ENCODE measurements at regions not wholly inside any gene's neighbourhood (a gene's known extent, or its start where the extent isn't known, plus 50 kb on each side); places are given as distances from the start of the nearest gene placed in this dataset.

DNA sequence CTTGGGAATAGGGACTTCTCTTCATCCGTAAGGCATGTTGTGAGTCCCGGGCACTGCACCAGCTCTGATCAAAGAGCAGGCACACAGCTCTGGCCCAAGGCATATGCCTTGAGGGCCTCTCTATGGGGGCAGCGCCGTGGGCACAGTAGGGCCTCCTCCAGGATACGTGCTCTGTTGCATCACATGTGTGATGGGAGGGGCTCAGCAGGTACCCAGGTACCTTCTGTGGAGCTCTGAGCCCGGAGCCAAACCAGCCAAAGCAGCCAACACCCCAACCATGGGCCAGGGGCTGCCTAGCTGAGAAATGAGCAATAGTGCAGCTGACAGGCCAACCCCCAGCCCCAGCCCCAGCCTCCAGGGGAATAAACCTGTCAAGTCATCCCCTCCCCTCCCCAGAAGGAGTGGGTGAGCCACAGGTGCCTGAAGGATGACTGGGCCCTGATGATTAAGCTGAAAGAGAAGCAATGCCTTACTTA, 79.7 kb upstream of the SHISAL1 start:
- no peaks in the 10 kb centered on the region for H3K4me1 Mint-ChIP-seq
- H3K27me3 Mint-ChIP-seq: no peaks in the 10 kb centered on the region
- H3K27ac Mint-ChIP-seq: no peak overlapping the region
- no peaks in the 10 kb centered on the region for H3K36me3 Mint-ChIP-seq (ENCODE audit: low read depth)
- H3K9me3 Mint-ChIP-seq: no peaks in the 10 kb centered on the region
- DNase-seq: no peak
- POLR2A ChIA-PET: no interaction called here
- H3K4me3 Mint-ChIP-seq: no peak overlapping the region
- CTCF ChIA-PET: no interaction called here

DNA sequence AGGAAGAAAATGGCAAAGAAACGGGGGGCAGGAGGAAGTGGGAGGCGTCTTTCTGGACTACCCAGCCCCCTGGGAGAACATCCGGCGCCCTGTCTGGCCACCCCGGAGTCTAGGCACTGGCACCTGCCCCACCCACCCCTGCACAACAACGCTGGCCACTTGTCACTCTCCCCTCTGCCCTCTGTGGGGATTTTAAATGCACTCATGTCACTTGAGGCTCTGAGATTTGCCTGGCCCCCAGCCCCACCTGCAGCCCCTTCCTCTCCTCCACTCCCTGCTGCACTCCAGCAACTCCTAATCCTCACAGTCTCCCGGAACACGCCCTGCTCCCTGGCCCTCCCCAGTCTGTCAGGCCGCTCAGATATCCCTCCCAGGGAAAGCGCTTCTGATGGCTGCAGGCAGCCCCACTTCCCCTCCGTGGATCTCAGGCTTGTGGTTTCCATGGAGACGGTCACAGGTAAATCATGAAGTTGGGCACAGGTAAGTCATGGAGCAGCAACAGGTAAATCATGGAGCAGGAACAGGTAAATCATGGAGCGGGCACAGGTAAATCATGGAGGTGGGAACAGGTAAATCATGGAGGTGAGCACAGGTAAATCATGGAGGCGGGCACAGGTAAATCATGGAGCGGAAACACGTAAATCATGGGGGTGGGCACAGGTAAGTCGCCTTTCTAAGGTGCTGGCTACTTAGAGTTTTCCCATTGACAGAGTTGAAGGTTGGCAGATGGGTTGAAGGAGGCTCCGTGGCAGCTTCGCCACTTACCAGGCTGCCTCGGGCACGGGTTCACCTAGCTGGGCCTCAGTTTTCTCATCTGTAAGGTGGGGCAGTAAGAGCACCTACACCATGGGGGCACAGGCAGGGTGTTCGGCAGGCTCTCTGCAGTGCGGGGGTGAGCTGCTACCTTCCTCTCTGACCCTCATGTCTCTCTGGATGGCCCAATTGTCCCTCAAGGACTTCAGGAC, 79.0 kb upstream of the SHISAL1 start:
- H3K4me3 Mint-ChIP-seq: no peak overlapping the region
- no peaks in the 10 kb centered on the region for H3K9me3 Mint-ChIP-seq
- H3K4me1 Mint-ChIP-seq: no peaks in the 10 kb centered on the region
- DNase-seq: no peak
- no peak overlapping the region for H3K27ac Mint-ChIP-seq
- ChIA-PET POLR2A (no interaction called here), CTCF (no interaction called here)
- H3K36me3 Mint-ChIP-seq (ENCODE audit: low read depth): no peaks in the 10 kb centered on the region
- H3K27me3 Mint-ChIP-seq: no peaks in the 10 kb centered on the region

DNA sequence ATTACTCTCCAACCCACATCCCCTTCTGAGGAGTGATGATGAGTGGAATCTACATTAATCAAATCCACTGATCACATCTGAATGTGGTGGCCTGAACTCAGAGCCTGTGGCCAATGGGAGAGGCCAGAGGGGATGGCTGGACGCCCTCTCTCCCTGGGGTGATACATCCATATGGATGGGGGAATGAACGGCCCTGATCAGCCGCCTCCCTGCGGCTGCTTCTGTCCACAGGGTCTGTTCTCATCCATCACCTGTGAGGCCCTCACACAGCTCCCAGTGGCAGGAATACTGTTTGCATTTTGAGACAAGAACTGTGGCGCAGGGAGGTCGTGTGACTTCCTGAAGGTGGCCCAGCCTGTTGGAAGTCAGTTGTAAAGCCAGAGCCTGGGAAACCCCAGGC, 78.3 kb upstream of the SHISAL1 start:
- Mint-ChIP-seq H3K4me3 (no peak overlapping the region), H3K27ac (no peak overlapping the region), H3K4me1 (no peaks in the 10 kb centered on the region), H3K27me3 (no peaks in the 10 kb centered on the region), H3K9me3 (no peaks in the 10 kb centered on the region), H3K36me3 (ENCODE audit: low read depth) (no peaks in the 10 kb centered on the region)
- ChIA-PET POLR2A (no interaction called here), CTCF (no interaction called here)
- DNase-seq: no peak

DNA sequence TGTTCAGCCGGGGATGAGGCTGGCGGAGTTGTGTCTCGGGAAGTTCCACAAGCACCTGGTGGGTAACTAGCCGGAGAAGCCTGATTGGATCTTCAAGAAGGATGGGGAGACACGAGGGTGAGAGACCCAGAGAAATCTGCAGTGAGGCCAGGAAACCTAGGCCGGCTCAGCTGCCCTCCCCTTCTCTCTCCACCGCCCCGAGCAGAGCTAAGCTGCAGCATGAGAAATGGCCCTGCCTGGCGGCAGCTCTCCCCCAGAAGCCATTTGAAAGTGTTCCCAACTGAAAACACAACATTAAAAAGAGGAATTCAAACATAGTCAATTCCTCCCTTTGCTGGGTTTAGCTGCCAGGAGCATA, 77.8 kb upstream of the SHISAL1 start:
- no peaks in the 10 kb centered on the region for H3K27me3 Mint-ChIP-seq
- no peaks in the 10 kb centered on the region for H3K9me3 Mint-ChIP-seq
- no peak overlapping the region for H3K4me3 Mint-ChIP-seq
- POLR2A ChIA-PET: no interaction called here
- no peak overlapping the region for H3K27ac Mint-ChIP-seq
- no peaks in the 10 kb centered on the region for H3K4me1 Mint-ChIP-seq
- no peak for DNase-seq
- no peaks in the 10 kb centered on the region for H3K36me3 Mint-ChIP-seq (ENCODE audit: low read depth)
- CTCF ChIA-PET: no interaction called here

DNA sequence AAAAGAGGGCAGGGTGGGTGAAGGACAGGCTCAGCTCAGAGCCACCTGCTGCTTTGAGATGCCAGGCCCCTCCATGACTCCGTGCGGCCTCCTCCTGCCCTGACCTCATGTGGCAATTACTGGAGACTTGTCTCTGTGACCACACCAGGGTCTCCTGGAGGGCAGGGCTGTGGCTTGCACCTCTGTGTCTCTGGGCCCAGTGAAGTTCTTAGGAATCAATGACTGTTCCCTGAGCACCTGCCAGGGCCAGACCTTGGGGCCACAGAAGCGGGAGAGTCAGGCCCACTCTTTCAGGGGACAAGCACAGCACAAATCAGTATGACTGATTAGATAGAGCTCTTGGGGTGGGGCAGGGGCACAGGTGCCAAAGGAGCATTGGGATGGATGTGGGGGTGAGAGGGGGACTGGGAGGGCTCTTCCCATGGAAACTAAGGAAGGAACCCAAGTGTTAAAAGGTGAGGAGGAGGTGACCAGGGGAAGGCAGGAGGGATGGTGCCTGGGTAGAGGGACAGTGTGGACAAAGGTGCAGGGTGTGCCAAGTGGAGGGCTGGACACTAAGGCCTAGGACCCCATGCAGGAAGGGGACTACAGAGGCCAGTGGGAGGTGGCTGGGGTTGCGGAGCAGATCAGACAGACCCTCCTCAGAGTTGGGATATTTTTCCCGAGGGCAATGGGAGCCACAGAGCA, 77.3 kb upstream of the SHISAL1 start:
- H3K9me3 Mint-ChIP-seq: no peaks in the 10 kb centered on the region
- CTCF ChIA-PET: no interaction called here
- no peaks in the 10 kb centered on the region for H3K4me1 Mint-ChIP-seq
- H3K36me3 Mint-ChIP-seq (ENCODE audit: low read depth): no peaks in the 10 kb centered on the region
- no peak for DNase-seq
- H3K4me3 Mint-ChIP-seq: no peak overlapping the region
- H3K27ac Mint-ChIP-seq: no peak overlapping the region
- no peaks in the 10 kb centered on the region for H3K27me3 Mint-ChIP-seq
- POLR2A ChIA-PET: no interaction called here

DNA sequence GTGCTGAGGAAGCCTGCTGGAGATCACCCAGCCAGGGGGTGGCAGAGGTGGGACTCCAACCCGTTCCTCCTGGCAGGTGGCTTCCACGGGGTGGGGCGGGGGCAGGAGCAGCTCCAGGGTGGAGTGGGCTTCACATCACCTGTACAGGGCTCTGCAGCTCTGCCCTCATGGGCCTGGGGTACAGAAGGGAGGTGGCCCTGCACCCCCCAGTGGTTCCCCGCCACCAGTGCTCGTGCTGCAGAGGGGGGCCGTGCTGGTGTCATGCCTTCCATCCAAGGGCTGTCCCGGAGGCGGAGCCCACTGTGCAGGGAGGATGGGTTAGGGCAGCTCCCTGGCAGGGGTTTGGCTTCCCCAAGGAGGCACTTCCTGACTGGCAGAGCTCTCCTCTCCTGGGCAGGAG, 76.4 kb upstream of the SHISAL1 start:
- H3K36me3 Mint-ChIP-seq (ENCODE audit: low read depth): no peaks in the 10 kb centered on the region
- H3K4me3 Mint-ChIP-seq: no peak overlapping the region
- ChIA-PET POLR2A (no interaction called here), CTCF (no interaction called here)
- no peak for DNase-seq
- H3K4me1 Mint-ChIP-seq: no peaks in the 10 kb centered on the region
- H3K27ac Mint-ChIP-seq: no peak overlapping the region
- H3K9me3 Mint-ChIP-seq: no peaks in the 10 kb centered on the region
- no peaks in the 10 kb centered on the region for H3K27me3 Mint-ChIP-seq

DNA sequence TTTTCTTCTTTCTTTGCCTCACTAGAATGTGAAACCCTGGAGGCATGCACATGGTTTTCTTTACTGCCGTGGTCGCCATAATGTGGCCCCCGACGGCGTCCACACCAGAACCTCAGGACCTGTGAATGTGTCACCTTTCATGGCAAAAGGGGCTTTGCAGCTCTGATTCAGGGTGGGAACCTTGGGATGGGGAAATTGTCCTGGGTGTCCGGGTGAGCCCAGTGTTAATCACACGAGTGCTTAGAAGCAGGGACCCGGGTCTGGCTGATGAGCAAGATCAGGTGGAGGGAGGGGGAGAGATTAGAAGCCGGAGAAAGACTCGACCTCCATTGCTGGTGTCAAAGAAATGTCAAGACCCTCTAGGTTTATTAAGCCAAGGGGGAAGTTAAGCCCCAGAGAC, 74.7 kb upstream of the SHISAL1 start:
- POLR2A ChIA-PET: no interaction called here
- peaks cover 4% of the 10 kb centered on the region for H3K27me3 Mint-ChIP-seq
- H3K4me1 Mint-ChIP-seq: no peaks in the 10 kb centered on the region
- DNase-seq: no peak
- H3K4me3 Mint-ChIP-seq: no peak overlapping the region
- CTCF ChIA-PET: no interaction called here
- no peaks in the 10 kb centered on the region for H3K9me3 Mint-ChIP-seq
- no peak overlapping the region for H3K27ac Mint-ChIP-seq
- H3K36me3 Mint-ChIP-seq (ENCODE audit: low read depth): no peaks in the 10 kb centered on the region

DNA sequence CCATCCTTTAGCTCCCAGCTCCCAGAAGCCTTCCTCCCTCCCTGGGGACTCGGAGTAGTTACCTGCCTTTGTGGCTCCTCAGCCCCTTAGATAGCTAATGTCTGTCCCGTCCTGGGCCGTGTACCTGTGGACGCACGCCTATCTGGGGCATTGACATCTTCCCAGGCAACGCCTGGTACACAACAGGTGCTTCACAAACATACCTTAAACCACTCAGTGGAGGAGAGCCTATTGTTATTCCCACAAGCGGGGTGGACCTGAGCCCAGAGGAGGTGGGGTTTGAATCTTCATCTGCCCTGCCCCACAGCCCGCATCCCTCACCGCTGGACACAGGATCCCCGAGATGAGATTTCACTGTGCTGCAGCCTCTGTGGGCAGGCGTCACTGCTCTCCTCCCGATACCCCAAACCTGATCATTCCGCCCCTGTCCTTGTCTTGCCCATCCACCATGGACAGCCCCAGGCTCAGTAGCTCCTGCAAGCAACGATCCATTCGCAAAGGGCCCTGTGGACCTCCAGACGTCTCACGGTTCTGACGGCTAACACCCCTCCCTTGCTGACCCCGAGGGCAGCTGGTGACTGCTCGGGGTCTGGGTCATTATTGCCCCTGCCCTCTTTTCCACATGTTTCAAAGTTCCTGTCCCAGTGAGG, 73.8 kb upstream of the SHISAL1 start:
- no peaks in the 10 kb centered on the region for H3K36me3 Mint-ChIP-seq (ENCODE audit: low read depth)
- no peak for DNase-seq
- no peaks in the 10 kb centered on the region for H3K9me3 Mint-ChIP-seq
- peaks cover 4% of the 10 kb centered on the region for H3K27me3 Mint-ChIP-seq
- ChIA-PET CTCF (no interaction called here), POLR2A (no interaction called here)
- H3K4me1 Mint-ChIP-seq: no peaks in the 10 kb centered on the region
- H3K4me3 Mint-ChIP-seq: no peak overlapping the region
- no peak overlapping the region for H3K27ac Mint-ChIP-seq

DNA sequence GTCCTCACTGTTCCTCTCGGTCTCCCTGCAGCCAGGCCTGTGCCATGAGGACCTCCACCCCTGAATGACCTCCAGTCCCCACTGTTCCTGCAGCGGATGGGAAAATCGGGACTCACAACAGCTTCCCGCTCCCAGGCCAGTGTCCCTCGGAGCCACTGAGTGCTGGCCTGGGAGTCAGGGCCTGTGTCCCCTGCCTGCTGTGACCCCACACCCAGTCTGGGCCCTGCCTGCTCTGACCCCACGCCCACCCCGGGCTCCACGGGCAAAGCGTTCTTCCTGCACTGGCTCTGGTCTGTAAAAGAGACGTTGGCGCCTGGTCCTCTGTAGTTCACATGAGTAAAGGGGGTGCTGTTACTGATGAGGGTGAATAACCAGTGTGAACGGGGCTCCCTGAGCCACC, 73.0 kb upstream of the SHISAL1 start:
- Mint-ChIP-seq H3K9me3 (no peaks in the 10 kb centered on the region), H3K27me3 (peaks cover 4% of the 10 kb centered on the region), H3K27ac (no peak overlapping the region), H3K36me3 (ENCODE audit: low read depth) (no peaks in the 10 kb centered on the region), H3K4me3 (no peak overlapping the region), H3K4me1 (no peaks in the 10 kb centered on the region)
- no peak for DNase-seq
- CTCF ChIA-PET: no interaction called here
- POLR2A ChIA-PET: no interaction called here

DNA sequence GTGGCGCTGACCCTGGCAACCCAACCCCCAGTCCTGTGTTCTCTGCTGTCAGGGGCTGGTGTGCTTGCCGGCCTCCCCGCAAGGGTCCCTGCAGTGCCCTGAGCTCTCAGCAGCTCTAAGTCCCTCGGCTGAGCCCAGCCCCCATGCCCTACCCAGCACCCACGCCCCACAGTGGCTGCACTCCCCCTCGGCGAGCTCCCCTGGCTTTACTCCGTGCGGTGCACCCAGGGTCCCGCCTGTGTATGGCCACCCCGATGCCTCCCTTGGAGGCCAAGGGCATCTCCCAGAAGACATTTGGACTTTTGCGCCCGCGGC, 72.5 kb upstream of the SHISAL1 start:
- CTCF ChIA-PET: no interaction called here
- no peak overlapping the region for H3K4me3 Mint-ChIP-seq

DNA sequence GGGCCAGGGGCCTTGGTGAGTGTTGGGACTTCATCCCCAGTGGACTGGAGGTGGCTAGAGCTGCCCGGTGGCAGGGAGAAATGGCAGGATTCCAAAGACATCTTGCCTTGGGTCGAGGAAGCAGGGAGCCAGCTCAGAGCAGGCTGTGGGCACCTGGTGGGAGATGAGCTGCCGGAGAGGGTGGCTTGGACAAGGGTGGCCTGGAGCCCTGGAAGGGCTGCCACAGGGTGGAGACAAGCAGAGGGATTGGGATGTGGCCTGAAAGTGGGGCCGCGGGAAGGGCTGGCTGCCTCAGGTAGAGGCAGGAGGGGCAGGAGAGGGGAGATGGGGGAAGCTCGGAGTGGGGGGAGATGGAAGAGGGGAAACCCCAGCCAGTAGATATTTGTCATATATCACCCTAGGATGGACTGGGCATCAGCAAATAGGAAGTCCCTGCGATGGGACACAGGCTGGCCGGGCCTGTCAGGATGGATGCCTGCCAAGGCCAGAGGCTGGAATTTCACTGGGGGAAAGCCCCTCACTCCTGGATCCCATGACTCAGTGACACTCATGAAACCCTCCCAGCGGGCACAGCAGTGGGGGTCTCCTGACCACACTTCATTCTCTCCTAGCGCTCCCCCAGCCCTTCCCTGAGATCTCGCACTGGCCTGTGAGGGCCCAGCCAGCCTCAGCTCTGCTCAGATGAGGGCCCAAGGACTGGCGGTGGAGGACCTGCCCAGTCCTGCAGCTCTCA, 72.0 kb upstream of the SHISAL1 start:
- Mint-ChIP-seq H3K27me3 (peaks cover 4% of the 10 kb centered on the region), H3K4me1 (no peaks in the 10 kb centered on the region), H3K4me3 (no peak overlapping the region), H3K27ac (no peak overlapping the region), H3K36me3 (ENCODE audit: low read depth) (no peaks in the 10 kb centered on the region), H3K9me3 (no peaks in the 10 kb centered on the region)
- ChIA-PET POLR2A (no interaction called here), CTCF (no interaction called here)
- no peak for DNase-seq

More for the DNA sequence above, 72.5 kb upstream of the SHISAL1 start:
- no peak for DNase-seq
- no peaks in the 10 kb centered on the region for H3K4me1 Mint-ChIP-seq
- H3K27me3 Mint-ChIP-seq: peaks cover 4% of the 10 kb centered on the region
- POLR2A ChIA-PET: no interaction called here
- no peaks in the 10 kb centered on the region for H3K36me3 Mint-ChIP-seq (ENCODE audit: low read depth)
- no peaks in the 10 kb centered on the region for H3K9me3 Mint-ChIP-seq
- no peak overlapping the region for H3K27ac Mint-ChIP-seq

DNA sequence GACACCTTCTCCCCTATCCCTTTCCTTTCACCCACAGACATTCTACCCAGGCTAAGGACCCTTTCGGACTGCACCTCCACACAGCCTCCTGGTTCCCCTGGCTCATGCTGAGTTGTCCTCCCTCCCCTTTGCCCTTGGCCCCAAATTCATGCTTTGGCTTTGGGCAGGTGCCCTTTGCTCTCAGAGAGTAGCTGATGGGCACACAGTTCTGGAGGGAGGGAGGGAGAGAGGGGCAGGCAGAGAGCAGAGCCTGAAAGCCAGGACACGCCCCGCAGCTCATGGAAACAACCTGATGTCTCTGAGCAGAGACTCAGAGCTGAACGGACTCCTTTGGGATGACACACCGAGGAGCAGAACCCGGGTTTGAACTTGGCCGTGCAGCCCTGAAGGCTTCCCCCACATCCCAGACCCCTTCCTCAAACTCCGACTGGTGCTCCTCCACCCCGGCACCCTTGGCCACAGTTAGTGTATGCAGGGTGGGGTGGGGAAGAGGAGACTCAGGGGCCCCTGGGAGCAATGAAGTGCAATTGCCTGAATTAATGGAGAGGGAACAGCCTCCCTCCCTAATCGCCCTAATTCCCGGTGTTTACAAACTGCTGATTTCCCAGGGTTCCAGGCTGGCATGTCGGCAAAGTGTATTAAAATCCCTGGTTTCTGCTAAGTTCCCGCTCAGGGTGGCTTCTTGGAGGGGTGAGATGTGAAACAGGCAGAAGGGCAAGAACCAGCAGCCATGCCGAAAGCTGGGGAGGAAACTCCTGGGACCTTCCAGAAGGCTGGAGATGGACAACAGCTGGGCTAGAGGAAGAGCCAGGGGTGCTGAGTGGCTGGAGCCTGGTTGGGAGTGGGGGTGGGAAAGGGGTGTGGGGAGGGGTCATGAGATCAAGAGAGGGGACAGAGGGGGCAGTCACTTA, 71.2 kb upstream of the SHISAL1 start:
- Mint-ChIP-seq H3K4me1 (no peaks in the 10 kb centered on the region), H3K9me3 (no peaks in the 10 kb centered on the region), H3K4me3 (no peak overlapping the region), H3K36me3 (ENCODE audit: low read depth) (no peaks in the 10 kb centered on the region), H3K27me3 (peaks cover 8% of the 10 kb centered on the region), H3K27ac (no peak overlapping the region)
- no peak for DNase-seq
- POLR2A ChIA-PET: no interaction called here
- CTCF ChIA-PET: no interaction called here
